SH-SY5Y (cell line): ENCODE measurements at regions not wholly inside any gene's neighbourhood (a gene's known extent, or its start where the extent isn't known, plus 50 kb on each side); places are given as distances from the start of the nearest gene placed in this dataset.

Experiments used
- GATA2 ChIP-seq: IDR thresholded peaks from 2 replicates; pipeline ENCODE4 v1.6.1; 2011; ENCODE audit warnings: mild to moderate bottlenecking, low read depth, low read length
- GATA3 ChIP-seq: IDR thresholded peaks from 2 replicates; pipeline ENCODE4 v1.6.1; 2011; ENCODE audit warnings: low read depth, mild to moderate bottlenecking, low read length, moderate library complexity

GRCh38 chrX:10379878-10380277 lies 223.1 kb downstream of the CLCN4 start:
- TF ChIP-seq GATA2 (no peak), GATA3 (no peak)
